ENCODE measurements at regions not wholly inside any gene's neighbourhood (a gene's known extent, or its start where the extent isn't known, plus 50 kb on each side); places are given as distances from the start of the nearest gene placed in this dataset.

GRCh38 chr12:127179176-127179575 lies 1087.8 kb upstream of the TMEM132C start:
- TF ChIP-seq CTCF (conservative IDR thresholded peaks at IDR 0.05; ENCODE audit: low read depth in 2 of 2) (no peak), EZH2 (IDR thresholded peaks at IDR 0.05; ENCODE audit: low read depth, unreplicated experiment) (no peak), POLR2AphosphoS5 (IDR thresholded peaks at IDR 0.05; ENCODE audit: low read depth) (no peak), REST (IDR thresholded peaks at IDR 0.05; ENCODE audit: unreplicated experiment) (no peak), EZH2phosphoT487 (IDR thresholded peaks at IDR 0.05; ENCODE audit: unreplicated experiment) (no peak), JUNB (IDR thresholded peaks at IDR 0.05; ENCODE audit: unreplicated experiment) (no peak), CREB1 (CRISPR knock-in tag; IDR thresholded peaks at IDR 0.05; ENCODE audit: low read depth) (no peak), ETS1 (IDR thresholded peaks at IDR 0.05) (no peak)
